Vagina (tissue), 2 donors: ENCODE measurements at regions not wholly inside any gene's neighbourhood (a gene's known extent, or its start where the extent isn't known, plus 50 kb on each side); places are given as distances from the start of the nearest gene placed in this dataset.

Experiments
- POLR2A ChIP-seq, 2 donors: fragments of 450-650 bp; IDR thresholded peaks; one replicate each; pipeline ENCODE4 v1.6.1; 2017; ENCODE audit warnings: antibody characterized with exemption in 2 of 2, mild to moderate bottlenecking in 2 of 2, moderate library complexity in 2 of 2
- TF ChIP-seq, protein P1 (sequence below), 3 experiments: fragments of 450-650 bp in 2 of 3; fragments of 200-600 bp in 1 of 3; sonication (generic) in 1 of 3; IDR thresholded peaks; one replicate each; pipeline ENCODE4 v1.5.1; 2017 to 2019; ENCODE audit warnings: antibody characterized with exemption in 3 of 3, mild to moderate bottlenecking in 2 of 3, moderate library complexity in 2 of 3

DNA sequence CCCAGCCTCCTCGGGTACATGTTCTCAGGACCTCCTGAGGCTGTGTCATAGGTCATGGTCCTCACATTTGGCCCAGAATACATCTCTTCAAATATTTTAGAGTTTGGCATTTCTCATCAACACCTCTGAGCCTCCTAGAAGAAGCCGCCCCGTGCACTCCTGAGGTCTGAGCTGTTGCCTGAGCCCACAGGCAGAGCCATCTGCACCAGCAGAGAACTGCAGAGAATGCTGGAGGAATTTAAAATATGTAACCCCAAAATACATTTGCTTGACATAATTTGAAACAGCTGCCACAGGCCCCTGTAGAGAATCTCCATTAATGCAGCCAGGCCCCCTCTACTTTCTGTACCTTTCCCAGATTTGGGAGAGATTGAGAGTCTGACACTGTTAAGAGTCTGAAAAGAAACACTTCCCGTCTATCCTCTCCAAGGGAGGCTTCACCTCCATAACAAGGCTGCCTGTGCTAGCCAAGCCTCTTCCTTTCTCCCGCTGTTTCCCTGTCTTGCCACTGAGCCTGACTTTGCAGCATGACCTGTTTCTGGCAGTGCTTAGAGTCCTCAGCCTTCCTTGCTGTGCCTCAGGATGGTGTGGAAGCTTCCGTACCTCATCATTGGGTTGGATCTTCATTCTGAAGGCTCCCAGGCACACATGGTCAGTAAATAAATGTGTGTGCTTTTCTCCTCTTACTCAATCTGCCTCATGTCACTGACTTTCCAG lies 95.4 kb upstream of the SFSWAP start:
- TF ChIP-seq, protein P1, sequence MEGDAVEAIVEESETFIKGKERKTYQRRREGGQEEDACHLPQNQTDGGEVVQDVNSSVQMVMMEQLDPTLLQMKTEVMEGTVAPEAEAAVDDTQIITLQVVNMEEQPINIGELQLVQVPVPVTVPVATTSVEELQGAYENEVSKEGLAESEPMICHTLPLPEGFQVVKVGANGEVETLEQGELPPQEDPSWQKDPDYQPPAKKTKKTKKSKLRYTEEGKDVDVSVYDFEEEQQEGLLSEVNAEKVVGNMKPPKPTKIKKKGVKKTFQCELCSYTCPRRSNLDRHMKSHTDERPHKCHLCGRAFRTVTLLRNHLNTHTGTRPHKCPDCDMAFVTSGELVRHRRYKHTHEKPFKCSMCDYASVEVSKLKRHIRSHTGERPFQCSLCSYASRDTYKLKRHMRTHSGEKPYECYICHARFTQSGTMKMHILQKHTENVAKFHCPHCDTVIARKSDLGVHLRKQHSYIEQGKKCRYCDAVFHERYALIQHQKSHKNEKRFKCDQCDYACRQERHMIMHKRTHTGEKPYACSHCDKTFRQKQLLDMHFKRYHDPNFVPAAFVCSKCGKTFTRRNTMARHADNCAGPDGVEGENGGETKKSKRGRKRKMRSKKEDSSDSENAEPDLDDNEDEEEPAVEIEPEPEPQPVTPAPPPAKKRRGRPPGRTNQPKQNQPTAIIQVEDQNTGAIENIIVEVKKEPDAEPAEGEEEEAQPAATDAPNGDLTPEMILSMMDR (IDR thresholded peaks at IDR 0.05) = no peak
- no peak for TF ChIP-seq POLR2A (IDR thresholded peaks at IDR 0.05)
